Activated CD8-positive, alpha-beta memory T cell treated with anti-CD3 and anti-CD28 coated beads, Interleukin-2, amount 50 U/mL, for 24 hours (primary cell): ENCODE measurements at regions not wholly inside any gene's neighbourhood (a gene's known extent, or its start where the extent isn't known, plus 50 kb on each side); places are given as distances from the start of the nearest gene placed in this dataset.

Experiments
- DNase-seq: peaks from one replicate; pipeline ENCODE4 v3.0.0-alpha.2; 2020; ENCODE audit errors: extremely low read depth

GRCh38 chr2:129861666-129862288, 117.7 kb upstream of the RAB6C start:
- no peak for DNase-seq

- no peak for DNase-seq
Observed at GRCh38 chr2:129862668-129863067, 116.8 kb upstream of the RAB6C start.

GRCh38 chr2:129863350-129863749, 116.1 kb upstream of the RAB6C start:
- DNase-seq = no peak

- no peak for DNase-seq
Observed at GRCh38 chr2:129864719-129865118, 114.7 kb upstream of the RAB6C start.

GRCh38 chr2:129865976-129866375, 113.5 kb upstream of the RAB6C start:
- no peak for DNase-seq

- no peak for DNase-seq
Observed at GRCh38 chr2:129866391-129866790, 113.1 kb upstream of the RAB6C start.

- no peak for DNase-seq
Observed at GRCh38 chr2:129868151-129868550, 111.3 kb upstream of the RAB6C start.

GRCh38 chr2:129870685-129871241, 108.7 kb upstream of the RAB6C start:
- no peak for DNase-seq

- DNase-seq = no peak
Observed at GRCh38 chr2:129872446-129872845, 107.0 kb upstream of the RAB6C start.

- no peak for DNase-seq
Observed at GRCh38 chr2:129876541-129876940, 102.9 kb upstream of the RAB6C start.

GRCh38 chr2:129877289-129877741, 102.2 kb upstream of the RAB6C start:
- peak; percentile 62 for DNase-seq

GRCh38 chr2:129877795-129878775, 101.4 kb upstream of the RAB6C start:
- no peak for DNase-seq

GRCh38 chr2:129879614-129880180, 99.8 kb upstream of the RAB6C start:
- DNase-seq = no peak

- no peak for DNase-seq
Observed at GRCh38 chr2:129880309-129880708, 99.2 kb upstream of the RAB6C start.

- DNase-seq = no peak
Observed at GRCh38 chr2:129880971-129881370, 98.5 kb upstream of the RAB6C start.

GRCh38 chr2:129881786-129882396, 97.6 kb upstream of the RAB6C start:
- DNase-seq = no peak

GRCh38 chr2:129882476-129882875, 97.0 kb upstream of the RAB6C start:
- no peak for DNase-seq

- DNase-seq = no peak
Observed at GRCh38 chr2:129883121-129883520, 96.3 kb upstream of the RAB6C start.

- DNase-seq = no peak
Observed at GRCh38 chr2:129884221-129884786, 95.2 kb upstream of the RAB6C start.

- no peak for DNase-seq
Observed at GRCh38 chr2:129885735-129886134, 93.7 kb upstream of the RAB6C start.

GRCh38 chr2:129887688-129888266, 91.7 kb upstream of the RAB6C start:
- DNase-seq = no peak
